Heart left ventricle (tissue), 13 donors: ENCODE measurements at regions not wholly inside any gene's neighbourhood (a gene's known extent, or its start where the extent isn't known, plus 50 kb on each side); places are given as distances from the start of the nearest gene placed in this dataset.

Source experiments
- POLR2A ChIP-seq, 2 donors: fragments of 450-650 bp; IDR thresholded peaks; one replicate each; pipeline ENCODE4 v1.6.1; 2017; ENCODE audit warnings: antibody characterized with exemption in 2 of 2, mild to moderate bottlenecking in 2 of 2, moderate library complexity in 2 of 2
- TF ChIP-seq, protein P1 (sequence below), 12 donors: fragments of 200-600 bp; sonication (generic) in 4 of 12; IDR thresholded peaks; one replicate each; pipeline versions ENCODE4 v1.5.0 to v1.8.0; 2018 to 2022; ENCODE audit warnings: antibody characterized with exemption in 12 of 12, mild to moderate bottlenecking in 5 of 12
- donor health status: ischemic (EF 13 %, LVEDD 7.1; RV severe dilation, severe dysfunction).
- donor health status: DM: no; HTN: yes; CAD: no.
- donor health status: DM: no; HTN: no; CAD: no.
- donor health status: ischemic (EF 25% LVEDD 6.9; RV normal size, moderate dysfunction).
- donor health status: ischemic (EF 25% LVEDD 5.7; RV mildly dilated, moderate dysfunction).
- donor health status: ischemic (EF 35%, LVEDD 5.7; RV mildly dilated, moderate dysfunction).
- donor health status: nonischemic (EF 11% LVEDD 7.7; RV severe dilation, severe dysfunction).
- donor health status: DM: yes; HTN: yes; CAD: no.
- donor health status: PGD.
- donor health status: ischemic (EF 29% LVEDD 5.4; RV normal size, mild dysfunction).
- donor health status: nonischemic (EF 23%, LVEDD 6.1; RV moderate dilation, normal function).

- TF ChIP-seq, protein P1, sequence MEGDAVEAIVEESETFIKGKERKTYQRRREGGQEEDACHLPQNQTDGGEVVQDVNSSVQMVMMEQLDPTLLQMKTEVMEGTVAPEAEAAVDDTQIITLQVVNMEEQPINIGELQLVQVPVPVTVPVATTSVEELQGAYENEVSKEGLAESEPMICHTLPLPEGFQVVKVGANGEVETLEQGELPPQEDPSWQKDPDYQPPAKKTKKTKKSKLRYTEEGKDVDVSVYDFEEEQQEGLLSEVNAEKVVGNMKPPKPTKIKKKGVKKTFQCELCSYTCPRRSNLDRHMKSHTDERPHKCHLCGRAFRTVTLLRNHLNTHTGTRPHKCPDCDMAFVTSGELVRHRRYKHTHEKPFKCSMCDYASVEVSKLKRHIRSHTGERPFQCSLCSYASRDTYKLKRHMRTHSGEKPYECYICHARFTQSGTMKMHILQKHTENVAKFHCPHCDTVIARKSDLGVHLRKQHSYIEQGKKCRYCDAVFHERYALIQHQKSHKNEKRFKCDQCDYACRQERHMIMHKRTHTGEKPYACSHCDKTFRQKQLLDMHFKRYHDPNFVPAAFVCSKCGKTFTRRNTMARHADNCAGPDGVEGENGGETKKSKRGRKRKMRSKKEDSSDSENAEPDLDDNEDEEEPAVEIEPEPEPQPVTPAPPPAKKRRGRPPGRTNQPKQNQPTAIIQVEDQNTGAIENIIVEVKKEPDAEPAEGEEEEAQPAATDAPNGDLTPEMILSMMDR (IDR thresholded peaks at IDR 0.05): no peak
- TF ChIP-seq POLR2A (IDR thresholded peaks at IDR 0.05): no peak
Measured at GRCh38 chr18:61194726-61195125, 138.5 kb upstream of the CDH20 start.
